WTC11 (cell line): ENCODE measurements at regions not wholly inside any gene's neighbourhood (a gene's known extent, or its start where the extent isn't known, plus 50 kb on each side); places are given as distances from the start of the nearest gene placed in this dataset.

ENCODE experiments used
- ARID4B ChIP-seq: sonication (generic); formaldehyde crosslinking; IDR thresholded peaks from 2 replicates; pipeline ENCODE4 v1.8.0; 2023; ENCODE audit warnings: missing genetic modification reagents, mild to moderate bottlenecking, borderline replicate concordance
- ATF2 ChIP-seq: sonication (generic); formaldehyde crosslinking; IDR thresholded peaks from 2 replicates; pipeline ENCODE4 v1.8.1; 2022; ENCODE audit warnings: low read depth, missing genetic modification reagents, borderline replicate concordance
- CTCF ChIP-seq: fragments of 200-600 bp; IDR thresholded peaks from 2 replicates; pipeline ENCODE4 v1.8.0; 2022; ENCODE audit warnings: antibody characterized with exemption
- MXD4 ChIP-seq: fragments of 250-450 bp; sonication (Bioruptor Pico); IDR thresholded peaks from 2 replicates; pipeline ENCODE4 v1.8.0; 2021; ENCODE audit warnings: mild to moderate bottlenecking, moderate library complexity, borderline replicate concordance
- SMAD3 ChIP-seq: sonication (generic); formaldehyde crosslinking; IDR thresholded peaks from 2 replicates; pipeline ENCODE4 v1.8.0; 2022; ENCODE audit warnings: missing genetic modification reagents, mild to moderate bottlenecking, borderline replicate concordance
- ZMAT4 ChIP-seq: fragments of 250-450 bp; sonication (Bioruptor Pico); IDR thresholded peaks from 2 replicates; pipeline ENCODE4 v1.9.0; 2021; ENCODE audit warnings: mild to moderate bottlenecking

GRCh38 chr9:79257228-79257781 is 314.5 kb upstream of the TLE4 start:
- TF ChIP-seq ATF2 (CRISPR knock-in tag): no peak
- TF ChIP-seq CTCF: no peak
- TF ChIP-seq MXD4: no peak
- TF ChIP-seq SMAD3: no peak
- no peak for TF ChIP-seq ARID4B (CRISPR knock-in tag)
- TF ChIP-seq ZMAT4 (CRISPR knock-in tag): no peak
